Upper lobe of left lung (tissue), 4 donors: ENCODE measurements at regions not wholly inside any gene's neighbourhood (a gene's known extent, or its start where the extent isn't known, plus 50 kb on each side); places are given as distances from the start of the nearest gene placed in this dataset.

Experiments used
- POLR2A ChIP-seq, 4 donors: fragments of 450-650 bp; IDR thresholded peaks; one replicate each; pipeline ENCODE4 v1.5.1; 2016 to 2017; ENCODE audit warnings: antibody characterized with exemption in 4 of 4, mild to moderate bottlenecking in 2 of 4
- POLR2AphosphoS5 ChIP-seq, 2 donors: sonication (generic); formaldehyde crosslinking; IDR thresholded peaks; one replicate each; pipeline ENCODE4 v1.5.1; 2017; ENCODE audit warnings: antibody characterized with exemption in 2 of 2
- TF ChIP-seq, protein P1 (sequence below), 6 experiments: fragments of 450-650 bp in 4 of 6; fragments of 200-600 bp in 2 of 6; sonication (generic) in 2 of 6; IDR thresholded peaks; one replicate each; pipeline ENCODE4 v1.5.1; 2016 to 2019; ENCODE audit warnings: antibody characterized with exemption in 6 of 6

DNA sequence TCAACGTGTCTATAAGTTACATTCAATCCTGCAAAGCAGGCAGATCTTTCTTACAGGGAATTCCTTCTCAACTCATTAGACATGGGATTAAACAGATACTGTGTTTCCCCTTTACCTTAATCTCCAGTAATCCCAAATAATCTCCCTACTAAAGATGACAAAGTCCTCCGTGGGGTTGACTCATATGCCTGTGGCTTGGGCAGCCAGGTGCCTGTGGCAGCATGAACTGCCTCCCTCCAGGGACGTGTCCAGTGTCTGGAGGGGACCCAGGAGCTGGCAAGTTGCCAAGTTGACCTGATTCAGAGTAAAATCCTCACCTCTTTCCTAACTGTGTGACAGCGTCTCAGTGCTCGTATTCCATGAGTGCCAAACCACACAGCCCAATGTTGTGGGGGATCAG is 94.6 kb upstream of the PTCH1 start:
- TF ChIP-seq POLR2AphosphoS5 (IDR thresholded peaks at IDR 0.05) (no peak), POLR2A (IDR thresholded peaks at IDR 0.05) (no peak)
- TF ChIP-seq, protein P1, sequence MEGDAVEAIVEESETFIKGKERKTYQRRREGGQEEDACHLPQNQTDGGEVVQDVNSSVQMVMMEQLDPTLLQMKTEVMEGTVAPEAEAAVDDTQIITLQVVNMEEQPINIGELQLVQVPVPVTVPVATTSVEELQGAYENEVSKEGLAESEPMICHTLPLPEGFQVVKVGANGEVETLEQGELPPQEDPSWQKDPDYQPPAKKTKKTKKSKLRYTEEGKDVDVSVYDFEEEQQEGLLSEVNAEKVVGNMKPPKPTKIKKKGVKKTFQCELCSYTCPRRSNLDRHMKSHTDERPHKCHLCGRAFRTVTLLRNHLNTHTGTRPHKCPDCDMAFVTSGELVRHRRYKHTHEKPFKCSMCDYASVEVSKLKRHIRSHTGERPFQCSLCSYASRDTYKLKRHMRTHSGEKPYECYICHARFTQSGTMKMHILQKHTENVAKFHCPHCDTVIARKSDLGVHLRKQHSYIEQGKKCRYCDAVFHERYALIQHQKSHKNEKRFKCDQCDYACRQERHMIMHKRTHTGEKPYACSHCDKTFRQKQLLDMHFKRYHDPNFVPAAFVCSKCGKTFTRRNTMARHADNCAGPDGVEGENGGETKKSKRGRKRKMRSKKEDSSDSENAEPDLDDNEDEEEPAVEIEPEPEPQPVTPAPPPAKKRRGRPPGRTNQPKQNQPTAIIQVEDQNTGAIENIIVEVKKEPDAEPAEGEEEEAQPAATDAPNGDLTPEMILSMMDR (IDR thresholded peaks at IDR 0.05): no peak
